ENCODE measurements at regions not wholly inside any gene's neighbourhood (a gene's known extent, or its start where the extent isn't known, plus 50 kb on each side); places are given as distances from the start of the nearest gene placed in this dataset.
"Not testable (repeated sequence)": the region's sequence is repeated elsewhere in the genome, so short reads cannot be mapped to it uniquely, and the experiment has no call there.

GRCh38 chr2:234171666-234172065 is 121.2 kb downstream of the SPP2 start:
- Histone ChIP-seq H3K9ac (ENCODE audit: low read length) (no peak overlapping the region), H3K36me3 (ENCODE audit: control insufficient read depth, insufficient read depth, low read length) (no peaks in the 10 kb centered on the region), H3K4me1 (ENCODE audit: control insufficient read depth, insufficient read depth, low read length) (no peaks in the 10 kb centered on the region), H3K4me3 (ENCODE audit: low read length) (no peak overlapping the region), H3K27ac (ENCODE audit: low read depth, low read length) (no peak overlapping the region), H3K27me3 (ENCODE audit: control insufficient read depth, insufficient read depth, low read length) (no peaks in the 10 kb centered on the region)

- Histone ChIP-seq H3K27me3 (ENCODE audit: control insufficient read depth, insufficient read depth, low read length) (no peaks in the 10 kb centered on the region), H3K27ac (ENCODE audit: low read depth, low read length) (no peak overlapping the region), H3K9ac (ENCODE audit: low read length) (no peak overlapping the region), H3K36me3 (ENCODE audit: control insufficient read depth, insufficient read depth, low read length) (no peaks in the 10 kb centered on the region), H3K4me1 (ENCODE audit: control insufficient read depth, insufficient read depth, low read length) (no peaks in the 10 kb centered on the region), H3K4me3 (ENCODE audit: low read length) (no peak overlapping the region)
Observed at GRCh38 chr2:234169674-234170073, 119.2 kb downstream of the SPP2 start.

- not testable (repeated sequence) for H3K27ac ChIP-seq (ENCODE audit: low read depth, low read length); H3K27me3 ChIP-seq (ENCODE audit: control insufficient read depth, insufficient read depth, low read length)
Observed at GRCh38 chr2:234168605-234169570, 118.4 kb downstream of the SPP2 start.

GRCh38 chr2:234166531-234166930 is 116.0 kb downstream of the SPP2 start:
- H3K9ac ChIP-seq (ENCODE audit: low read length), result no peak overlapping the region
- no peak overlapping the region for H3K27ac ChIP-seq (ENCODE audit: low read depth, low read length)
- H3K4me1 ChIP-seq (ENCODE audit: control insufficient read depth, insufficient read depth, low read length), result no peaks in the 10 kb centered on the region
- H3K4me3 ChIP-seq (ENCODE audit: low read length), result no peak overlapping the region
- no peaks in the 10 kb centered on the region for H3K27me3 ChIP-seq (ENCODE audit: control insufficient read depth, insufficient read depth, low read length)
- no peaks in the 10 kb centered on the region for H3K36me3 ChIP-seq (ENCODE audit: control insufficient read depth, insufficient read depth, low read length)

More at GRCh38 chr2:234168605-234169570, 118.4 kb downstream of the SPP2 start:
- not testable (repeated sequence) for H3K4me3 ChIP-seq (ENCODE audit: low read length); H3K36me3 ChIP-seq (ENCODE audit: control insufficient read depth, insufficient read depth, low read length); H3K9ac ChIP-seq (ENCODE audit: low read length); H3K4me1 ChIP-seq (ENCODE audit: control insufficient read depth, insufficient read depth, low read length)

GRCh38 chr2:234165421-234165820 is 114.9 kb downstream of the SPP2 start:
- Histone ChIP-seq H3K27ac (ENCODE audit: low read depth, low read length) (no peak overlapping the region), H3K36me3 (ENCODE audit: control insufficient read depth, insufficient read depth, low read length) (no peaks in the 10 kb centered on the region), H3K4me3 (ENCODE audit: low read length) (no peak overlapping the region), H3K9ac (ENCODE audit: low read length) (no peak overlapping the region), H3K4me1 (ENCODE audit: control insufficient read depth, insufficient read depth, low read length) (no peaks in the 10 kb centered on the region), H3K27me3 (ENCODE audit: control insufficient read depth, insufficient read depth, low read length) (no peaks in the 10 kb centered on the region)

GRCh38 chr2:234164493-234165413 is 114.3 kb downstream of the SPP2 start:
- H3K27me3 ChIP-seq (ENCODE audit: control insufficient read depth, insufficient read depth, low read length), result no peaks in the 10 kb centered on the region
- no peak overlapping the region for H3K27ac ChIP-seq (ENCODE audit: low read depth, low read length)
- H3K9ac ChIP-seq (ENCODE audit: low read length), result no peak overlapping the region
- no peaks in the 10 kb centered on the region for H3K4me1 ChIP-seq (ENCODE audit: control insufficient read depth, insufficient read depth, low read length)
- H3K36me3 ChIP-seq (ENCODE audit: control insufficient read depth, insufficient read depth, low read length), result no peaks in the 10 kb centered on the region
- no peak overlapping the region for H3K4me3 ChIP-seq (ENCODE audit: low read length)

- Histone ChIP-seq H3K4me1 (ENCODE audit: control insufficient read depth, insufficient read depth, low read length) (no peaks in the 10 kb centered on the region), H3K4me3 (ENCODE audit: low read length) (no peak overlapping the region), H3K27ac (ENCODE audit: low read depth, low read length) (no peak overlapping the region), H3K27me3 (ENCODE audit: control insufficient read depth, insufficient read depth, low read length) (no peaks in the 10 kb centered on the region), H3K9ac (ENCODE audit: low read length) (no peak overlapping the region), H3K36me3 (ENCODE audit: control insufficient read depth, insufficient read depth, low read length) (no peaks in the 10 kb centered on the region)
Observed at GRCh38 chr2:234163510-234164045, 113.1 kb downstream of the SPP2 start.

- Histone ChIP-seq H3K36me3 (ENCODE audit: control insufficient read depth, insufficient read depth, low read length) (no peaks in the 10 kb centered on the region), H3K27me3 (ENCODE audit: control insufficient read depth, insufficient read depth, low read length) (no peaks in the 10 kb centered on the region), H3K4me3 (ENCODE audit: low read length) (no peak overlapping the region), H3K9ac (ENCODE audit: low read length) (no peak overlapping the region), H3K4me1 (ENCODE audit: control insufficient read depth, insufficient read depth, low read length) (no peaks in the 10 kb centered on the region), H3K27ac (ENCODE audit: low read depth, low read length) (no peak overlapping the region)
Observed at GRCh38 chr2:234162861-234163260, 112.4 kb downstream of the SPP2 start.

- no peak overlapping the region for H3K27ac ChIP-seq (ENCODE audit: low read depth, low read length)
- H3K4me1 ChIP-seq (ENCODE audit: control insufficient read depth, insufficient read depth, low read length), result no peaks in the 10 kb centered on the region
Observed at GRCh38 chr2:234161932-234162331, 111.4 kb downstream of the SPP2 start.

GRCh38 chr2:234158812-234159211 is 108.3 kb downstream of the SPP2 start:
- Histone ChIP-seq H3K36me3 (ENCODE audit: control insufficient read depth, insufficient read depth, low read length) (no peaks in the 10 kb centered on the region), H3K27ac (ENCODE audit: low read depth, low read length) (no peak overlapping the region), H3K4me3 (ENCODE audit: low read length) (no peak overlapping the region), H3K27me3 (ENCODE audit: control insufficient read depth, insufficient read depth, low read length) (no peaks in the 10 kb centered on the region), H3K9ac (ENCODE audit: low read length) (no peak overlapping the region), H3K4me1 (ENCODE audit: control insufficient read depth, insufficient read depth, low read length) (no peaks in the 10 kb centered on the region)

More at GRCh38 chr2:234161932-234162331, 111.4 kb downstream of the SPP2 start:
- H3K27me3 ChIP-seq (ENCODE audit: control insufficient read depth, insufficient read depth, low read length), result no peaks in the 10 kb centered on the region
- no peaks in the 10 kb centered on the region for H3K36me3 ChIP-seq (ENCODE audit: control insufficient read depth, insufficient read depth, low read length)
- no peak overlapping the region for H3K4me3 ChIP-seq (ENCODE audit: low read length)
- no peak overlapping the region for H3K9ac ChIP-seq (ENCODE audit: low read length)

- H3K9ac ChIP-seq (ENCODE audit: low read length), result no peak overlapping the region
- H3K4me1 ChIP-seq (ENCODE audit: control insufficient read depth, insufficient read depth, low read length), result no peaks in the 10 kb centered on the region
- no peaks in the 10 kb centered on the region for H3K36me3 ChIP-seq (ENCODE audit: control insufficient read depth, insufficient read depth, low read length)
- no peaks in the 10 kb centered on the region for H3K27me3 ChIP-seq (ENCODE audit: control insufficient read depth, insufficient read depth, low read length)
- H3K4me3 ChIP-seq (ENCODE audit: low read length), result no peak overlapping the region
- no peak overlapping the region for H3K27ac ChIP-seq (ENCODE audit: low read depth, low read length)
Observed at GRCh38 chr2:234157817-234158588, 107.5 kb downstream of the SPP2 start.
